ACHN (cell line): ENCODE measurements at regions not wholly inside any gene's neighbourhood (a gene's known extent, or its start where the extent isn't known, plus 50 kb on each side); places are given as distances from the start of the nearest gene placed in this dataset.

ENCODE experiments used
- DNase-seq: peaks from one replicate; pipeline ENCODE4 v3.0.0-alpha.2; 2015
- in situ Hi-C: cut with HindIII; loops from 2 replicates; pipeline ENCODE4 v1.10.0; 2017; ENCODE audit warnings: low sequenced_read_pairs, low pct_ligation_motif_present, low pct_unique_long_range_greater_than_20kb

GRCh38 chr17:72502371-72503341, 381.8 kb downstream of the SOX9 start:
- no peak for DNase-seq
- in situ Hi-C loops: no loop called here

- in situ Hi-C loops: no loop called here
- DNase-seq: no peak
Measured at GRCh38 chr17:72503556-72503955, 382.7 kb downstream of the SOX9 start.

GRCh38 chr17:72504783-72505182, 384.0 kb downstream of the SOX9 start:
- no peak for DNase-seq
- in situ Hi-C loops: no loop called here

- in situ Hi-C loops: no loop called here
- no peak for DNase-seq
Measured at GRCh38 chr17:72506773-72507172, 386.0 kb downstream of the SOX9 start.

GRCh38 chr17:72507370-72507769, 386.6 kb downstream of the SOX9 start:
- DNase-seq: no peak
- in situ Hi-C loops: no loop called here

GRCh38 chr17:72510351-72511016, 389.7 kb downstream of the SOX9 start:
- in situ Hi-C loops: no loop called here
- peak; percentile 14 for DNase-seq

- no peak for DNase-seq
- in situ Hi-C loops: no loop called here
Measured at GRCh38 chr17:72511242-72511641, 390.4 kb downstream of the SOX9 start.

- in situ Hi-C loops: no loop called here
- no peak for DNase-seq
Measured at GRCh38 chr17:72511874-72512273, 391.1 kb downstream of the SOX9 start.

GRCh38 chr17:72512649-72513556, 392.1 kb downstream of the SOX9 start:
- in situ Hi-C loops: no loop called here

GRCh38 chr17:72514321-72514861, 393.6 kb downstream of the SOX9 start:
- in situ Hi-C loops: no loop called here
- no peak for DNase-seq

More at GRCh38 chr17:72512649-72513556, 392.1 kb downstream of the SOX9 start:
- no peak for DNase-seq

GRCh38 chr17:72514891-72515290, 394.1 kb downstream of the SOX9 start:
- in situ Hi-C loops: no loop called here
- peak; percentile 46 for DNase-seq

GRCh38 chr17:72515291-72516065, 394.7 kb downstream of the SOX9 start:
- in situ Hi-C loops: no loop called here
- DNase-seq: peak; percentile 66

GRCh38 chr17:72516772-72517399, 396.1 kb downstream of the SOX9 start:
- DNase-seq: no peak
- in situ Hi-C loops: no loop called here

- in situ Hi-C loops: no loop called here
Measured at GRCh38 chr17:72517413-72518158, 396.8 kb downstream of the SOX9 start.

GRCh38 chr17:72518159-72518732, 397.4 kb downstream of the SOX9 start:
- in situ Hi-C loops: no loop called here
- DNase-seq: no peak

More at GRCh38 chr17:72517413-72518158, 396.8 kb downstream of the SOX9 start:
- no peak for DNase-seq
